ENCODE measurements at regions not wholly inside any gene's neighbourhood (a gene's known extent, or its start where the extent isn't known, plus 50 kb on each side); places are given as distances from the start of the nearest gene placed in this dataset.

DNA sequence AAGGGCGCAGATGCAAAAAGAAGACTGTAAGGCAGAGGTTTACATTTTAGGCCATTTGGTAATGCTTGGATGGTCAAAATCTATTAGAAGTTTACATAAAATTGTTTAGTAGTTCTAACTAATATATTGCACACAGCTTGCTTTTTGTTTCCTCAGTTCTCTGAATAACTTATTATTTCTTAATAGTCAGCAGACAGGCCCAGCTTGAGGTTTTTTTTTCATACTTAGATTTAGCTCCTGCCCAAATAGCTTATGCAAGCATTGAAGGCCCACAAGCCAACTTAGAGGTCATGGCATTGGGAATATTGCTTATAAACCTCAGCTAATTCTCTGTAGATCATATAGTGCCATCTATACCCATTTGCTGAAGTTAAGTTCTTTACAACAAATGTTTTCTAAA lies 172.5 kb downstream of the RAP2B start:
- TF ChIP-seq, protein P1, sequence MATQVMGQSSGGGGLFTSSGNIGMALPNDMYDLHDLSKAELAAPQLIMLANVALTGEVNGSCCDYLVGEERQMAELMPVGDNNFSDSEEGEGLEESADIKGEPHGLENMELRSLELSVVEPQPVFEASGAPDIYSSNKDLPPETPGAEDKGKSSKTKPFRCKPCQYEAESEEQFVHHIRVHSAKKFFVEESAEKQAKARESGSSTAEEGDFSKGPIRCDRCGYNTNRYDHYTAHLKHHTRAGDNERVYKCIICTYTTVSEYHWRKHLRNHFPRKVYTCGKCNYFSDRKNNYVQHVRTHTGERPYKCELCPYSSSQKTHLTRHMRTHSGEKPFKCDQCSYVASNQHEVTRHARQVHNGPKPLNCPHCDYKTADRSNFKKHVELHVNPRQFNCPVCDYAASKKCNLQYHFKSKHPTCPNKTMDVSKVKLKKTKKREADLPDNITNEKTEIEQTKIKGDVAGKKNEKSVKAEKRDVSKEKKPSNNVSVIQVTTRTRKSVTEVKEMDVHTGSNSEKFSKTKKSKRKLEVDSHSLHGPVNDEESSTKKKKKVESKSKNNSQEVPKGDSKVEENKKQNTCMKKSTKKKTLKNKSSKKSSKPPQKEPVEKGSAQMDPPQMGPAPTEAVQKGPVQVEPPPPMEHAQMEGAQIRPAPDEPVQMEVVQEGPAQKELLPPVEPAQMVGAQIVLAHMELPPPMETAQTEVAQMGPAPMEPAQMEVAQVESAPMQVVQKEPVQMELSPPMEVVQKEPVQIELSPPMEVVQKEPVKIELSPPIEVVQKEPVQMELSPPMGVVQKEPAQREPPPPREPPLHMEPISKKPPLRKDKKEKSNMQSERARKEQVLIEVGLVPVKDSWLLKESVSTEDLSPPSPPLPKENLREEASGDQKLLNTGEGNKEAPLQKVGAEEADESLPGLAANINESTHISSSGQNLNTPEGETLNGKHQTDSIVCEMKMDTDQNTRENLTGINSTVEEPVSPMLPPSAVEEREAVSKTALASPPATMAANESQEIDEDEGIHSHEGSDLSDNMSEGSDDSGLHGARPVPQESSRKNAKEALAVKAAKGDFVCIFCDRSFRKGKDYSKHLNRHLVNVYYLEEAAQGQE (IDR thresholded peaks at IDR 0.05) = no peak
- TF ChIP-seq, protein P2, sequence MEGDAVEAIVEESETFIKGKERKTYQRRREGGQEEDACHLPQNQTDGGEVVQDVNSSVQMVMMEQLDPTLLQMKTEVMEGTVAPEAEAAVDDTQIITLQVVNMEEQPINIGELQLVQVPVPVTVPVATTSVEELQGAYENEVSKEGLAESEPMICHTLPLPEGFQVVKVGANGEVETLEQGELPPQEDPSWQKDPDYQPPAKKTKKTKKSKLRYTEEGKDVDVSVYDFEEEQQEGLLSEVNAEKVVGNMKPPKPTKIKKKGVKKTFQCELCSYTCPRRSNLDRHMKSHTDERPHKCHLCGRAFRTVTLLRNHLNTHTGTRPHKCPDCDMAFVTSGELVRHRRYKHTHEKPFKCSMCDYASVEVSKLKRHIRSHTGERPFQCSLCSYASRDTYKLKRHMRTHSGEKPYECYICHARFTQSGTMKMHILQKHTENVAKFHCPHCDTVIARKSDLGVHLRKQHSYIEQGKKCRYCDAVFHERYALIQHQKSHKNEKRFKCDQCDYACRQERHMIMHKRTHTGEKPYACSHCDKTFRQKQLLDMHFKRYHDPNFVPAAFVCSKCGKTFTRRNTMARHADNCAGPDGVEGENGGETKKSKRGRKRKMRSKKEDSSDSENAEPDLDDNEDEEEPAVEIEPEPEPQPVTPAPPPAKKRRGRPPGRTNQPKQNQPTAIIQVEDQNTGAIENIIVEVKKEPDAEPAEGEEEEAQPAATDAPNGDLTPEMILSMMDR (IDR thresholded peaks at IDR 0.05) = no peak
- no peak for TF ChIP-seq MAFK (IDR thresholded peaks at IDR 0.05; ENCODE audit: partially characterized antibody)
- no peak for TF ChIP-seq POLR2AphosphoS2 (conservative IDR thresholded peaks at IDR 0.05; ENCODE audit: low read length)
- TF ChIP-seq POLR2A (IDR thresholded peaks at IDR 0.05; ENCODE audit: low read length) = no peak
- TF ChIP-seq SMC3 (IDR thresholded peaks at IDR 0.05) = no peak
- TF ChIP-seq, protein P3, sequence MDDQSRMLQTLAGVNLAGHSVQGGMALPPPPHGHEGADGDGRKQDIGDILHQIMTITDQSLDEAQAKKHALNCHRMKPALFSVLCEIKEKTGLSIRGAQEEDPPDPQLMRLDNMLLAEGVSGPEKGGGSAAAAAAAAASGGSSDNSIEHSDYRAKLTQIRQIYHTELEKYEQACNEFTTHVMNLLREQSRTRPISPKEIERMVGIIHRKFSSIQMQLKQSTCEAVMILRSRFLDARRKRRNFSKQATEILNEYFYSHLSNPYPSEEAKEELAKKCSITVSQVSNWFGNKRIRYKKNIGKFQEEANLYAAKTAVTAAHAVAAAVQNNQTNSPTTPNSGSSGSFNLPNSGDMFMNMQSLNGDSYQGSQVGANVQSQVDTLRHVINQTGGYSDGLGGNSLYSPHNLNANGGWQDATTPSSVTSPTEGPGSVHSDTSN (IDR thresholded peaks at IDR 0.05) = no peak
- TF ChIP-seq RNF2 (IDR thresholded peaks at IDR 0.05; ENCODE audit: borderline replicate concordance, low read depth) = no peak
- TF ChIP-seq MYC (IDR thresholded peaks at IDR 0.05; ENCODE audit: borderline replicate concordance, low read length) = no peak
- TF ChIP-seq BHLHE40 (IDR thresholded peaks at IDR 0.05; ENCODE audit: low read depth, low read length) = no peak
- no peak for TF ChIP-seq RAD21 (conservative IDR thresholded peaks at IDR 0.05 in 1 of 2, IDR thresholded peaks at IDR 0.05 in 1 of 2)
- TF ChIP-seq CHD4 (IDR thresholded peaks at IDR 0.05; ENCODE audit: borderline replicate concordance) = no peak
- no peak for TF ChIP-seq CHD2 (IDR thresholded peaks at IDR 0.05; ENCODE audit: low read length, partially characterized antibody)
- TF ChIP-seq HOXA7 (CRISPR knock-in tag; IDR thresholded peaks at IDR 0.05) = no peak

All from A549 (cell line).